ENCODE measurements at regions not wholly inside any gene's neighbourhood (a gene's known extent, or its start where the extent isn't known, plus 50 kb on each side); places are given as distances from the start of the nearest gene placed in this dataset.

GRCh38 chr5:74372502-74373064 lies 267.9 kb downstream of the ENC1 start:
- Mint-ChIP-seq H3K4me1 (ENCODE audit: low read depth) (no peaks in the 10 kb centered on the region; the same call in 1 of the 2 replicates), H3K9me3 (no peaks in the 10 kb centered on the region), H3K4me3 (no peak overlapping the region), H3K27me3 (ENCODE audit: insufficient read depth) (peaks cover 8% of the 10 kb centered on the region; the same call in 1 of the 2 replicates), H3K36me3 (ENCODE audit: low read depth) (no peaks in the 10 kb centered on the region), H3K27ac (no peak overlapping the region)
- DNase-seq = no peak
- no peak for TF ChIP-seq CTCF (IDR thresholded peaks at IDR 0.05)

GRCh38 chr5:74372051-74372450 lies 268.5 kb downstream of the ENC1 start:
- Mint-ChIP-seq H3K4me3 (no peak overlapping the region), H3K9me3 (no peaks in the 10 kb centered on the region; the same call in 1 of the 2 replicates), H3K36me3 (ENCODE audit: low read depth) (no peaks in the 10 kb centered on the region), H3K4me1 (ENCODE audit: low read depth) (no peaks in the 10 kb centered on the region; the same call in 1 of the 2 replicates), H3K27ac (no peak overlapping the region), H3K27me3 (ENCODE audit: insufficient read depth) (peaks cover 8% of the 10 kb centered on the region; the same call in 1 of the 2 replicates)
- DNase-seq = no peak
- TF ChIP-seq CTCF (IDR thresholded peaks at IDR 0.05) = no peak

GRCh38 chr5:74371621-74372020 lies 268.9 kb downstream of the ENC1 start:
- H3K4me3 Mint-ChIP-seq = no peak overlapping the region
- no peak for DNase-seq
- H3K9me3 Mint-ChIP-seq = no peaks in the 10 kb centered on the region; the same call in 1 of the 2 replicates
- H3K4me1 Mint-ChIP-seq (ENCODE audit: low read depth) = no peaks in the 10 kb centered on the region; the same call in 1 of the 2 replicates
- no peak overlapping the region for H3K27ac Mint-ChIP-seq
- peaks cover 8% of the 10 kb centered on the region; the same call in 1 of the 2 replicates for H3K27me3 Mint-ChIP-seq (ENCODE audit: insufficient read depth)
- TF ChIP-seq CTCF (IDR thresholded peaks at IDR 0.05) = no peak
- no peaks in the 10 kb centered on the region for H3K36me3 Mint-ChIP-seq (ENCODE audit: low read depth)

- no peak overlapping the region for H3K27ac Mint-ChIP-seq
- H3K4me1 Mint-ChIP-seq (ENCODE audit: low read depth) = no peaks in the 10 kb centered on the region; the same call in 1 of the 2 replicates
- H3K9me3 Mint-ChIP-seq = peaks cover 4% of the 10 kb centered on the region
- no peak overlapping the region for H3K4me3 Mint-ChIP-seq
- H3K27me3 Mint-ChIP-seq (ENCODE audit: insufficient read depth) = peaks cover 8% of the 10 kb centered on the region; the same call in 1 of the 2 replicates
- H3K36me3 Mint-ChIP-seq (ENCODE audit: low read depth) = 0 out of 2 replicates have a peak, but pooled peaks cover 3% of the 10 kb centered on the region
- no peak for DNase-seq
- no peak for TF ChIP-seq CTCF (IDR thresholded peaks at IDR 0.05)
These were observed 270.4 kb downstream of the ENC1 start for GRCh38 chr5:74370168-74370567.

GRCh38 chr5:74369173-74369572 lies 271.4 kb downstream of the ENC1 start:
- TF ChIP-seq CTCF (IDR thresholded peaks at IDR 0.05) = no peak
- peaks cover 4% of the 10 kb centered on the region for H3K9me3 Mint-ChIP-seq
- DNase-seq = no peak
- H3K4me3 Mint-ChIP-seq = no peak overlapping the region
- peaks cover 8% of the 10 kb centered on the region for H3K27me3 Mint-ChIP-seq (ENCODE audit: insufficient read depth)
- H3K4me1 Mint-ChIP-seq (ENCODE audit: low read depth) = no peaks in the 10 kb centered on the region; the same call in 1 of the 2 replicates
- no peak overlapping the region for H3K27ac Mint-ChIP-seq
- H3K36me3 Mint-ChIP-seq (ENCODE audit: low read depth) = 0 out of 2 replicates have a peak, but pooled peaks cover 3% of the 10 kb centered on the region
